HG03442 (cell line): ENCODE measurements at regions not wholly inside any gene's neighbourhood (a gene's known extent, or its start where the extent isn't known, plus 50 kb on each side); places are given as distances from the start of the nearest gene placed in this dataset.

Source experiments
- ATAC-seq: cut with Tn5 transposase; IDR thresholded peaks from one replicate; pipeline ENCODE4 v1.9.1; 2021; ENCODE audit warnings: mild to moderate bottlenecking, moderate library complexity; ENCODE audit not compliant: unreplicated experiment

- no peak for ATAC-seq
Measured at GRCh38 chr4:108301545-108302251, 133.0 kb upstream of the LEF1 start.

- ATAC-seq, result no peak
Measured at GRCh38 chr4:108297605-108298004, 128.9 kb upstream of the LEF1 start.

- no peak for ATAC-seq
Measured at GRCh38 chr4:108292229-108292628, 123.5 kb upstream of the LEF1 start.

- no peak for ATAC-seq
Measured at GRCh38 chr4:108291137-108291536, 122.4 kb upstream of the LEF1 start.

GRCh38 chr4:108287834-108288413 is 119.2 kb upstream of the LEF1 start:
- no peak for ATAC-seq

GRCh38 chr4:108280072-108280471 is 111.3 kb upstream of the LEF1 start:
- no peak for ATAC-seq

- no peak for ATAC-seq
Measured at GRCh38 chr4:108276690-108277089, 108.0 kb upstream of the LEF1 start.

- no peak for ATAC-seq
Measured at GRCh38 chr4:108272986-108273385, 104.3 kb upstream of the LEF1 start.

- ATAC-seq, result no peak
Measured at GRCh38 chr4:108272561-108272960, 103.8 kb upstream of the LEF1 start.

GRCh38 chr4:108272046-108272445 is 103.3 kb upstream of the LEF1 start:
- no peak for ATAC-seq

GRCh38 chr4:108270466-108271450 is 102.0 kb upstream of the LEF1 start:
- ATAC-seq, result no peak

GRCh38 chr4:108264693-108265092 is 96.0 kb upstream of the LEF1 start:
- ATAC-seq, result no peak

- no peak for ATAC-seq
Measured at GRCh38 chr4:108263057-108263456, 94.3 kb upstream of the LEF1 start.

GRCh38 chr4:108261026-108261425 is 92.3 kb upstream of the LEF1 start:
- ATAC-seq, result no peak

GRCh38 chr4:108256538-108256937 is 87.8 kb upstream of the LEF1 start:
- no peak for ATAC-seq

- no peak for ATAC-seq
Measured at GRCh38 chr4:108255203-108255747, 86.5 kb upstream of the LEF1 start.

- ATAC-seq, result no peak
Measured at GRCh38 chr4:108249397-108249796, 80.7 kb upstream of the LEF1 start.

GRCh38 chr4:108247387-108248049 is 78.8 kb upstream of the LEF1 start:
- no peak for ATAC-seq

- ATAC-seq, result no peak
Measured at GRCh38 chr4:108244606-108245005, 75.9 kb upstream of the LEF1 start.

- ATAC-seq, result no peak
Measured at GRCh38 chr4:108240366-108240765, 71.6 kb upstream of the LEF1 start.

- ATAC-seq, result no peak
Measured at GRCh38 chr4:108237693-108238092, 69.0 kb upstream of the LEF1 start.
